Liver (tissue), 8 donors: ENCODE measurements at regions not wholly inside any gene's neighbourhood (a gene's known extent, or its start where the extent isn't known, plus 50 kb on each side); places are given as distances from the start of the nearest gene placed in this dataset.

Source experiments
- DNase-seq: peaks from one replicate; pipeline ENCODE4 v3.0.0-alpha.2; 2017; ENCODE audit warnings: low spot score
- H3K27ac ChIP-seq, 2 donors: one replicate each; pipeline ENCODE4 v1.7.0; 2013; ENCODE audit warnings: inconsistent platforms in 2 of 2, low read length in 2 of 2, control low read depth in 1 of 2, low read depth in 1 of 2, mild to moderate bottlenecking in 1 of 2
- H3K27me3 ChIP-seq, 4 donors: one replicate each; pipeline versions ENCODE4 v1.6.1 to v1.7.0; 2013; ENCODE audit warnings: low read length in 3 of 4, inconsistent platforms in 1 of 4, mild to moderate bottlenecking in 1 of 4, moderate library complexity in 1 of 4; ENCODE audit not compliant: control insufficient read depth in 4 of 4, insufficient read depth in 4 of 4
- H3K36me3 ChIP-seq, 4 donors: one replicate each; pipeline versions ENCODE4 v1.6.1 to v1.7.0; 2013; ENCODE audit warnings: low read length in 3 of 4, mild to moderate bottlenecking in 3 of 4, low read depth in 1 of 4, moderate library complexity in 1 of 4; ENCODE audit not compliant: control insufficient read depth in 4 of 4, insufficient read depth in 3 of 4
- H3K4me1 ChIP-seq, 4 donors: one replicate each; pipeline versions ENCODE4 v1.6.1 to v1.7.0; 2013; ENCODE audit warnings: low read length in 3 of 4, mild to moderate bottlenecking in 3 of 4, moderate library complexity in 1 of 4; ENCODE audit not compliant: control insufficient read depth in 4 of 4, insufficient read depth in 4 of 4
- H3K4me3 ChIP-seq, 3 donors: one replicate each; pipeline versions ENCODE4 v1.6.1 to v1.7.0; 2013; ENCODE audit warnings: low read length in 3 of 3, control low read depth in 1 of 3, low read depth in 1 of 3, mild to moderate bottlenecking in 1 of 3
- H3K9ac ChIP-seq, 2 donors: one replicate each; pipeline ENCODE4 v1.7.0; 2013; ENCODE audit warnings: low read length in 2 of 2, mild to moderate bottlenecking in 2 of 2, moderate library complexity in 2 of 2, control low read depth in 1 of 2, low read depth in 1 of 2
- H3K9me3 ChIP-seq, 4 donors: one replicate each; pipeline versions ENCODE4 v1.6.1 to v1.7.0; 2013; ENCODE audit warnings: low read length in 3 of 4; ENCODE audit not compliant: control insufficient read depth in 4 of 4
- EGR1 ChIP-seq, 2 donors: IDR thresholded peaks; 2 replicates each; pipeline ENCODE4 v1.6.1; 2016 to 2018; ENCODE audit warnings: antibody characterized with exemption in 2 of 2, low read depth in 2 of 2
- FOXA1 ChIP-seq: IDR thresholded peaks from 2 replicates; pipeline ENCODE4 v1.6.1; 2016; ENCODE audit warnings: antibody characterized with exemption
- FOXA2 ChIP-seq: IDR thresholded peaks from 2 replicates; pipeline ENCODE4 v1.6.1; 2016; ENCODE audit warnings: antibody characterized with exemption
- GABPA ChIP-seq, 2 donors: IDR thresholded peaks in 1 of 2; conservative IDR thresholded peaks in 1 of 2; 2 replicates each; pipeline ENCODE4 v1.6.1; 2016; ENCODE audit warnings: antibody characterized with exemption in 2 of 2, mild to moderate bottlenecking in 1 of 2, moderate library complexity in 1 of 2
- HNF4A ChIP-seq, 2 donors: conservative IDR thresholded peaks; 2 replicates each; pipeline ENCODE4 v1.6.1; 2016; ENCODE audit warnings: antibody characterized with exemption in 2 of 2, mild to moderate bottlenecking in 2 of 2
- HNF4G ChIP-seq: IDR thresholded peaks from 2 replicates; pipeline ENCODE4 v1.6.1; 2016; ENCODE audit warnings: antibody characterized with exemption
- JUND ChIP-seq, 2 donors: IDR thresholded peaks; 2 replicates each; pipeline ENCODE4 v1.6.1; 2016; ENCODE audit warnings: antibody characterized with exemption in 2 of 2
- RAD21 ChIP-seq, 2 donors: IDR thresholded peaks; 2 replicates each; pipeline ENCODE4 v1.6.1; 2016; ENCODE audit warnings: antibody characterized with exemption in 2 of 2, mild to moderate bottlenecking in 2 of 2
- RXRA ChIP-seq, 2 donors: IDR thresholded peaks; 2 replicates each; pipeline ENCODE4 v1.6.1; 2017 to 2018; ENCODE audit warnings: antibody characterized with exemption in 2 of 2, mild to moderate bottlenecking in 1 of 2
- SP1 ChIP-seq: IDR thresholded peaks from 2 replicates; pipeline ENCODE4 v1.6.1; 2018; ENCODE audit warnings: antibody characterized with exemption, mild to moderate bottlenecking
- TAF1 ChIP-seq: conservative IDR thresholded peaks from 2 replicates; pipeline ENCODE4 v1.6.1; 2016; ENCODE audit warnings: antibody characterized with exemption, mild to moderate bottlenecking
- WGBS: extraction: QIAGEN DNeasy Blood & Tissue Kit; methylation state at CpG from one replicate; pipeline ENCODE4 v1.1.7; 2013; 5-methylcytosine and 5-hydroxymethylcytosine counted together
- TF ChIP-seq, protein P1 (sequence below): IDR thresholded peaks from 2 replicates; pipeline ENCODE4 v1.6.1; 2016; ENCODE audit warnings: antibody characterized with exemption, mild to moderate bottlenecking
- TF ChIP-seq, protein P2 (sequence below): IDR thresholded peaks from 2 replicates; pipeline ENCODE4 v1.6.1; 2016; ENCODE audit warnings: antibody characterized with exemption
- TF ChIP-seq, protein P3 (sequence below): fragments of 150-350 bp; IDR thresholded peaks from 2 replicates; pipeline ENCODE4 v1.5.1; 2017; ENCODE audit warnings: improper control_type of control experiment, low read depth, low read length; ENCODE audit not compliant: missing input control
- TF ChIP-seq, protein P4 (sequence below): IDR thresholded peaks from 2 replicates; pipeline ENCODE4 v1.6.1; 2016; ENCODE audit warnings: antibody characterized with exemption
- TF ChIP-seq, protein P5 (sequence below): IDR thresholded peaks from 2 replicates; pipeline ENCODE4 v1.6.1; 2016; ENCODE audit warnings: antibody characterized with exemption
- donor health status: healthy.
- donor health status: healthy.
- donor health status: healthy.
- donor health status: healthy.
- donor health status: healthy.

DNA sequence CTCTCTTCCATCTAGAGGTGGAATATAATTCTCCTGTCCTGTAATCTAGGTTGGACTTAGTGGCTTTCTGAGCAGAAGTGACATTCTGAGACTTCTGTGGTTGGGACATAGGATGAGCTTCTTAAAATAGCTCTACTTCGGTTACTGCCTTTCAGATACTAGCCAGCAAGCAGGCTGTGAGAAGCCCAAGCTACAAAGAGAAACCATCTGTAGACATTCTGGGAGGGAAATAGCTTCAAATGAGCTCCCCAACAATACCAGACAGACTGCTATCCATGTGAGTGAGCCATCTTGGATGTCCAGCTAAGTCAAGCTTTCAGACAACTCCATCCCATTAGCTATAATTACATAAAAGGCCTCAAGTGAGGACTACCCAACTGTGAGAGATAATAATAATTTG lies 568.9 kb downstream of the DMRTA1 start:
- H3K27me3 ChIP-seq, result no peaks in the 10 kb centered on the region
- H3K4me3 ChIP-seq, result no peak overlapping the region
- TF ChIP-seq HNF4G (no peak), FOXA1 (no peak), FOXA2 (no peak), RAD21 (IDR thresholded peaks at IDR 0.05) (no peak), SP1 (no peak), RXRA (IDR thresholded peaks at IDR 0.05) (no peak), TAF1 (no peak), EGR1 (IDR thresholded peaks at IDR 0.05; ENCODE audit: low read depth in 2 of 2) (no peak), HNF4A (conservative IDR thresholded peaks at IDR 0.05) (no peak)
- TF ChIP-seq, protein P1, sequence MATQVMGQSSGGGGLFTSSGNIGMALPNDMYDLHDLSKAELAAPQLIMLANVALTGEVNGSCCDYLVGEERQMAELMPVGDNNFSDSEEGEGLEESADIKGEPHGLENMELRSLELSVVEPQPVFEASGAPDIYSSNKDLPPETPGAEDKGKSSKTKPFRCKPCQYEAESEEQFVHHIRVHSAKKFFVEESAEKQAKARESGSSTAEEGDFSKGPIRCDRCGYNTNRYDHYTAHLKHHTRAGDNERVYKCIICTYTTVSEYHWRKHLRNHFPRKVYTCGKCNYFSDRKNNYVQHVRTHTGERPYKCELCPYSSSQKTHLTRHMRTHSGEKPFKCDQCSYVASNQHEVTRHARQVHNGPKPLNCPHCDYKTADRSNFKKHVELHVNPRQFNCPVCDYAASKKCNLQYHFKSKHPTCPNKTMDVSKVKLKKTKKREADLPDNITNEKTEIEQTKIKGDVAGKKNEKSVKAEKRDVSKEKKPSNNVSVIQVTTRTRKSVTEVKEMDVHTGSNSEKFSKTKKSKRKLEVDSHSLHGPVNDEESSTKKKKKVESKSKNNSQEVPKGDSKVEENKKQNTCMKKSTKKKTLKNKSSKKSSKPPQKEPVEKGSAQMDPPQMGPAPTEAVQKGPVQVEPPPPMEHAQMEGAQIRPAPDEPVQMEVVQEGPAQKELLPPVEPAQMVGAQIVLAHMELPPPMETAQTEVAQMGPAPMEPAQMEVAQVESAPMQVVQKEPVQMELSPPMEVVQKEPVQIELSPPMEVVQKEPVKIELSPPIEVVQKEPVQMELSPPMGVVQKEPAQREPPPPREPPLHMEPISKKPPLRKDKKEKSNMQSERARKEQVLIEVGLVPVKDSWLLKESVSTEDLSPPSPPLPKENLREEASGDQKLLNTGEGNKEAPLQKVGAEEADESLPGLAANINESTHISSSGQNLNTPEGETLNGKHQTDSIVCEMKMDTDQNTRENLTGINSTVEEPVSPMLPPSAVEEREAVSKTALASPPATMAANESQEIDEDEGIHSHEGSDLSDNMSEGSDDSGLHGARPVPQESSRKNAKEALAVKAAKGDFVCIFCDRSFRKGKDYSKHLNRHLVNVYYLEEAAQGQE, result no peak
- TF ChIP-seq, protein P2, sequence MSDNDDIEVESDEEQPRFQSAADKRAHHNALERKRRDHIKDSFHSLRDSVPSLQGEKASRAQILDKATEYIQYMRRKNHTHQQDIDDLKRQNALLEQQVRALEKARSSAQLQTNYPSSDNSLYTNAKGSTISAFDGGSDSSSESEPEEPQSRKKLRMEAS, result no peak
- TF ChIP-seq, protein P3, sequence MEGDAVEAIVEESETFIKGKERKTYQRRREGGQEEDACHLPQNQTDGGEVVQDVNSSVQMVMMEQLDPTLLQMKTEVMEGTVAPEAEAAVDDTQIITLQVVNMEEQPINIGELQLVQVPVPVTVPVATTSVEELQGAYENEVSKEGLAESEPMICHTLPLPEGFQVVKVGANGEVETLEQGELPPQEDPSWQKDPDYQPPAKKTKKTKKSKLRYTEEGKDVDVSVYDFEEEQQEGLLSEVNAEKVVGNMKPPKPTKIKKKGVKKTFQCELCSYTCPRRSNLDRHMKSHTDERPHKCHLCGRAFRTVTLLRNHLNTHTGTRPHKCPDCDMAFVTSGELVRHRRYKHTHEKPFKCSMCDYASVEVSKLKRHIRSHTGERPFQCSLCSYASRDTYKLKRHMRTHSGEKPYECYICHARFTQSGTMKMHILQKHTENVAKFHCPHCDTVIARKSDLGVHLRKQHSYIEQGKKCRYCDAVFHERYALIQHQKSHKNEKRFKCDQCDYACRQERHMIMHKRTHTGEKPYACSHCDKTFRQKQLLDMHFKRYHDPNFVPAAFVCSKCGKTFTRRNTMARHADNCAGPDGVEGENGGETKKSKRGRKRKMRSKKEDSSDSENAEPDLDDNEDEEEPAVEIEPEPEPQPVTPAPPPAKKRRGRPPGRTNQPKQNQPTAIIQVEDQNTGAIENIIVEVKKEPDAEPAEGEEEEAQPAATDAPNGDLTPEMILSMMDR, result no peak
- TF ChIP-seq, protein P4, sequence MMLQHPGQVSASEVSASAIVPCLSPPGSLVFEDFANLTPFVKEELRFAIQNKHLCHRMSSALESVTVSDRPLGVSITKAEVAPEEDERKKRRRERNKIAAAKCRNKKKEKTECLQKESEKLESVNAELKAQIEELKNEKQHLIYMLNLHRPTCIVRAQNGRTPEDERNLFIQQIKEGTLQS, result no peak
- H3K4me1 ChIP-seq, result no peaks in the 10 kb centered on the region
- 95% methylated on average over 1 of the region's 1 CpG for whole genome bisulfite sequencing
- H3K9me3 ChIP-seq, result no peaks in the 10 kb centered on the region
- DNase-seq, result no peak
- no peaks in the 10 kb centered on the region for H3K36me3 ChIP-seq
- H3K9ac ChIP-seq, result no peak overlapping the region
- no peak overlapping the region for H3K27ac ChIP-seq

DNA sequence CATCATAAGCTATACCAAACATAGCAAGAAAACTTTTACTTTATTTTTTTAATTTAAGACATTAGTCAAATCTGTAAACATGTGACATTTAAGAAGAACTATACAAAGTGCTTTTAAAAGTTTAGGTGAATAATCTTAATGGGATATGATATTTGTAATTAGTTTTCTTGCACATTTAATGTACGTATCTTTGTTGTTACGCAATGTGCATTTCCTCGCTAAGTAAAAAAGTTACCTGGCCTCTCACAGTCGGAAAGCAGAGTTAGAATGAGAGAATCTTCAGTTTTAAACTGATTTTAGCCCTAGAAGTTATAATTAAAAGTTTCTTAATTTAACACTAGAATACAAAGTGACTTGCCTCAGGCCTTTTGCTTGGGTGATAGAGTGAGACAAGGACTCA lies 589.8 kb downstream of the DMRTA1 start:
- H3K9ac ChIP-seq, result no peak overlapping the region
- no peak for DNase-seq
- peaks cover 0 to 4% (median 0%) of the 10 kb centered on the region in 4 donors for H3K9me3 ChIP-seq
- H3K4me1 ChIP-seq, result no peaks in the 10 kb centered on the region
- TF ChIP-seq JUND (IDR thresholded peaks at IDR 0.05), result no peak
- TF ChIP-seq EGR1 (IDR thresholded peaks at IDR 0.05; ENCODE audit: low read depth in 2 of 2), result no peak
- TF ChIP-seq FOXA1, result no peak
- TF ChIP-seq, protein P5, sequence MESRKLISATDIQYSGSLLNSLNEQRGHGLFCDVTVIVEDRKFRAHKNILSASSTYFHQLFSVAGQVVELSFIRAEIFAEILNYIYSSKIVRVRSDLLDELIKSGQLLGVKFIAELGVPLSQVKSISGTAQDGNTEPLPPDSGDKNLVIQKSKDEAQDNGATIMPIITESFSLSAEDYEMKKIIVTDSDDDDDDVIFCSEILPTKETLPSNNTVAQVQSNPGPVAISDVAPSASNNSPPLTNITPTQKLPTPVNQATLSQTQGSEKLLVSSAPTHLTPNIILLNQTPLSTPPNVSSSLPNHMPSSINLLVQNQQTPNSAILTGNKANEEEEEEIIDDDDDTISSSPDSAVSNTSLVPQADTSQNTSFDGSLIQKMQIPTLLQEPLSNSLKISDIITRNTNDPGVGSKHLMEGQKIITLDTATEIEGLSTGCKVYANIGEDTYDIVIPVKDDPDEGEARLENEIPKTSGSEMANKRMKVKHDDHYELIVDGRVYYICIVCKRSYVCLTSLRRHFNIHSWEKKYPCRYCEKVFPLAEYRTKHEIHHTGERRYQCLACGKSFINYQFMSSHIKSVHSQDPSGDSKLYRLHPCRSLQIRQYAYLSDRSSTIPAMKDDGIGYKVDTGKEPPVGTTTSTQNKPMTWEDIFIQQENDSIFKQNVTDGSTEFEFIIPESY, result no peak
- TF ChIP-seq GABPA (IDR thresholded peaks at IDR 0.05 in 1 of 2, conservative IDR thresholded peaks at IDR 0.05 in 1 of 2), result no peak
- H3K36me3 ChIP-seq, result no peaks in the 10 kb centered on the region
- H3K4me3 ChIP-seq, result no peak overlapping the region
- H3K27ac ChIP-seq, result no peak overlapping the region
- 94% methylated on average over 4 of the region's 4 CpGs for WGBS
- H3K27me3 ChIP-seq, result no peaks in the 10 kb centered on the region
